ENCODE measurements at regions not wholly inside any gene's neighbourhood (a gene's known extent, or its start where the extent isn't known, plus 50 kb on each side); places are given as distances from the start of the nearest gene placed in this dataset.

GRCh38 chr2:49755777-49756176 is 601.5 kb upstream of the FSHR start:
- TF ChIP-seq CTCF (IDR thresholded peaks at IDR 0.05) (no peak), POLR2A (IDR thresholded peaks at IDR 0.05) (no peak)
